KMS-11 (cell line): ENCODE measurements at regions not wholly inside any gene's neighbourhood (a gene's known extent, or its start where the extent isn't known, plus 50 kb on each side); places are given as distances from the start of the nearest gene placed in this dataset.
"Not testable (repeated sequence)": the region's sequence is repeated elsewhere in the genome, so short reads cannot be mapped to it uniquely, and the experiment has no call there.

Experiments
- H2AFZ ChIP-seq: fragments of 200-600 bp; sonication (generic); 2 replicates; pipeline ENCODE4 v1.6.1; 2016; ENCODE audit warnings: antibody characterized with exemption, mixed run types, low read depth
- H3K27ac ChIP-seq: fragments of 200-600 bp; sonication (generic); 2 replicates; pipeline ENCODE4 v1.6.1; 2016; ENCODE audit warnings: mild to moderate bottlenecking, mixed run types
- H3K27me3 ChIP-seq: fragments of 200-600 bp; sonication (generic); 2 replicates; pipeline ENCODE4 v1.6.1; 2017; ENCODE audit warnings: mild to moderate bottlenecking, low read depth, mixed run types, moderate library complexity; ENCODE audit not compliant: insufficient read depth
- H3K36me3 ChIP-seq: fragments of 200-600 bp; sonication (generic); 2 replicates; pipeline ENCODE4 v1.6.1; 2017; ENCODE audit warnings: mild to moderate bottlenecking, mixed run types; ENCODE audit not compliant: insufficient read depth
- H3K4me1 ChIP-seq: fragments of 200-600 bp; sonication (generic); 2 replicates; pipeline ENCODE4 v1.6.1; 2016; ENCODE audit warnings: mild to moderate bottlenecking, low read depth, mixed run types; ENCODE audit not compliant: poor library complexity, severe bottlenecking
- H3K4me2 ChIP-seq: fragments of 200-600 bp; sonication (generic); 2 replicates; pipeline ENCODE4 v1.7.0; 2016; ENCODE audit warnings: mild to moderate bottlenecking, mixed run types
- H3K4me3 ChIP-seq: fragments of 200-600 bp; sonication (generic); IDR thresholded peaks from 2 replicates; pipeline ENCODE4 v1.6.1; 2017; ENCODE audit warnings: low read depth, low read length, mixed read lengths; ENCODE audit not compliant: insufficient read depth
- H3K79me2 ChIP-seq: fragments of 200-600 bp; sonication (generic); 2 replicates; pipeline ENCODE4 v1.6.1; 2016; ENCODE audit warnings: low read depth, mixed run types; ENCODE audit not compliant: insufficient read depth
- H3K9ac ChIP-seq: fragments of 200-600 bp; sonication (generic); 2 replicates; pipeline ENCODE4 v1.6.1; 2016; ENCODE audit warnings: mild to moderate bottlenecking, mixed run types
- H4K20me1 ChIP-seq: fragments of 200-600 bp; sonication (generic); 2 replicates; pipeline ENCODE4 v1.6.1; 2016; ENCODE audit warnings: mild to moderate bottlenecking, mixed run types; ENCODE audit not compliant: insufficient read depth
- TF ChIP-seq, protein P1 (sequence below): fragments of 200-600 bp; sonication (generic); conservative IDR thresholded peaks from 2 replicates; pipeline ENCODE4 v1.6.1; 2017; ENCODE audit warnings: low read depth, mild to moderate bottlenecking, antibody characterized with exemption, low read length, moderate library complexity, mixed read lengths

GRCh38 chr14:48027115-48027514, 351.7 kb upstream of the MDGA2 start:
- H3K27ac ChIP-seq = no peak overlapping the region
- no peaks in the 10 kb centered on the region for H4K20me1 ChIP-seq

DNA sequence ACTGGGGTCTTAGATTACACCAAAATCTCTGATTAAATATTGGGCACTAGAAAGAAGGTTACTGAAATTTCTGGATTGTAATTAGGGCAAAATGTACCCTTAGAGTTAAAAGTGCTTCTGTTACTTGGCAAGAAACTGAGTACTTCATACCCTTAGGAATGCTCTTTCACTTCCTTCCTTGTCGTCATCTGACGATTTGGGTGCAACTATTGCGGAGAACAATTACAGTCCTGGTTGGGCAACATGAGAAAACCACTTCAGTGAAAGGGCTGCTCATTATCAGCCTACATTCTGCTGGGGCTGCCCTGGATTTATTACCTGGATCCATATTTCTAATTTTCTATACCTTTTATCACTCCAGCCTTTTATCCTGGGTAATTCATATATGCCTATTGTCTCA, 348.5 kb upstream of the MDGA2 start:
- no peaks in the 10 kb centered on the region for H3K27me3 ChIP-seq
- no peaks in the 10 kb centered on the region for H4K20me1 ChIP-seq
- no peaks in the 10 kb centered on the region for H3K36me3 ChIP-seq
- H3K4me2 ChIP-seq = no peak overlapping the region
- H3K4me1 ChIP-seq = no peaks in the 10 kb centered on the region
- H3K79me2 ChIP-seq = no peaks in the 10 kb centered on the region
- no peak overlapping the region for H3K4me3 ChIP-seq
- no peak overlapping the region for H3K27ac ChIP-seq
- H2AFZ ChIP-seq = no peak overlapping the region
- no peak overlapping the region for H3K9ac ChIP-seq
- TF ChIP-seq, protein P1, sequence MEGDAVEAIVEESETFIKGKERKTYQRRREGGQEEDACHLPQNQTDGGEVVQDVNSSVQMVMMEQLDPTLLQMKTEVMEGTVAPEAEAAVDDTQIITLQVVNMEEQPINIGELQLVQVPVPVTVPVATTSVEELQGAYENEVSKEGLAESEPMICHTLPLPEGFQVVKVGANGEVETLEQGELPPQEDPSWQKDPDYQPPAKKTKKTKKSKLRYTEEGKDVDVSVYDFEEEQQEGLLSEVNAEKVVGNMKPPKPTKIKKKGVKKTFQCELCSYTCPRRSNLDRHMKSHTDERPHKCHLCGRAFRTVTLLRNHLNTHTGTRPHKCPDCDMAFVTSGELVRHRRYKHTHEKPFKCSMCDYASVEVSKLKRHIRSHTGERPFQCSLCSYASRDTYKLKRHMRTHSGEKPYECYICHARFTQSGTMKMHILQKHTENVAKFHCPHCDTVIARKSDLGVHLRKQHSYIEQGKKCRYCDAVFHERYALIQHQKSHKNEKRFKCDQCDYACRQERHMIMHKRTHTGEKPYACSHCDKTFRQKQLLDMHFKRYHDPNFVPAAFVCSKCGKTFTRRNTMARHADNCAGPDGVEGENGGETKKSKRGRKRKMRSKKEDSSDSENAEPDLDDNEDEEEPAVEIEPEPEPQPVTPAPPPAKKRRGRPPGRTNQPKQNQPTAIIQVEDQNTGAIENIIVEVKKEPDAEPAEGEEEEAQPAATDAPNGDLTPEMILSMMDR = no peak

More at GRCh38 chr14:48027115-48027514, 351.7 kb upstream of the MDGA2 start:
- Histone ChIP-seq H3K4me2 (no peak overlapping the region), H2AFZ (no peak overlapping the region), H3K4me1 (no peaks in the 10 kb centered on the region), H3K36me3 (no peaks in the 10 kb centered on the region), H3K27me3 (no peaks in the 10 kb centered on the region), H3K4me3 (no peak overlapping the region), H3K9ac (no peak overlapping the region), H3K79me2 (no peaks in the 10 kb centered on the region)
- TF ChIP-seq, protein P1 = no peak

- not testable (repeated sequence) for H3K4me2 ChIP-seq, H4K20me1 ChIP-seq, H3K27me3 ChIP-seq, H3K79me2 ChIP-seq, H3K27ac ChIP-seq, H3K36me3 ChIP-seq, H3K4me3 ChIP-seq, H2AFZ ChIP-seq, H3K4me1 ChIP-seq, H3K9ac ChIP-seq
Observed at GRCh38 chr14:48011484-48011883, 336.1 kb upstream of the MDGA2 start.

DNA sequence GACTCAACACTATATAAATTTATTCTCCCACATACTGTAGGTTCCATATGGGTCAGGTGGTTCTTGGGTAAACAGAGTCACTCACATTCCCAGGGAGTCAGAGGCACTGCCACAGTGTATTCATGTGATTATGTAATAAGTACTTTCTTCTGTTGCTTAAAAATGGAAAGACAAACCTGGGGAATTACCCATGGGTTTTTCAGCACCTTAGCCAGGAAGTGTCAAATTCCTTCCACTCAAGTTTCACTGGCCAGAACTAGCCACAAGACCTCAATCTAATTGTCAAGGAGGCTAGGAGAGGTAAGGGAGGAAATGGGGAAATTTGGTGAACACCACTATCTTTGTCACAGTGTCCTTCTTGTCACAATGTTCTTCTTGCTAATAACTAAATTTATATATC, 333.2 kb upstream of the MDGA2 start:
- Histone ChIP-seq H3K27me3 (no peaks in the 10 kb centered on the region), H3K9ac (no peak overlapping the region), H4K20me1 (no peaks in the 10 kb centered on the region), H3K4me2 (no peak overlapping the region), H3K79me2 (no peaks in the 10 kb centered on the region), H3K27ac (no peak overlapping the region), H3K4me3 (no peak overlapping the region), H3K36me3 (no peaks in the 10 kb centered on the region), H2AFZ (no peak overlapping the region), H3K4me1 (no peaks in the 10 kb centered on the region)
- TF ChIP-seq, protein P1 = no peak

DNA sequence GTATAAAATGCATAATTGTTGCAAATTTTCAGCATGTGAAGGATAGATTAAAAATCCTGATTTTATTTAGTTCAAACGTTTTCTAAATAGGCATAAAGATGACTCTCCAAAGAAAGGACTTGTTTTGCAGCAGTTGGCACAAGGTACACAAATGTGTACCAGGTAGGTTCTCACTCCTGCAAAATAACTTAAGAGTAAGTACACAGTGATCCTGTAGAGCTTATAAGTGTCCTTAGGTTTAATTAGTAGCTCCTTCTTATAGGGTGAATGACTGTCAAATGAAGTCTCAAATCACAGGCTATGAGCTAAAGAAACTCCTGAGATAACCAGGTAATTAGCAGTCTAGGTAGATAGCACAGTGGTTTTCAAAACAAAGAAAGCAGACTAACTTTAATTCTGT, 330.6 kb upstream of the MDGA2 start:
- no peak overlapping the region for H3K4me2 ChIP-seq
- H3K27me3 ChIP-seq = no peaks in the 10 kb centered on the region
- H3K27ac ChIP-seq = no peak overlapping the region
- H4K20me1 ChIP-seq = no peaks in the 10 kb centered on the region
- H2AFZ ChIP-seq = no peak overlapping the region
- H3K9ac ChIP-seq = no peak overlapping the region
- no peaks in the 10 kb centered on the region for H3K36me3 ChIP-seq
- no peak overlapping the region for H3K4me3 ChIP-seq
- H3K79me2 ChIP-seq = no peaks in the 10 kb centered on the region
- H3K4me1 ChIP-seq = no peaks in the 10 kb centered on the region
- TF ChIP-seq, protein P1 = no peak
